ENCODE measurements at regions not wholly inside any gene's neighbourhood (a gene's known extent, or its start where the extent isn't known, plus 50 kb on each side); places are given as distances from the start of the nearest gene placed in this dataset.

DNA sequence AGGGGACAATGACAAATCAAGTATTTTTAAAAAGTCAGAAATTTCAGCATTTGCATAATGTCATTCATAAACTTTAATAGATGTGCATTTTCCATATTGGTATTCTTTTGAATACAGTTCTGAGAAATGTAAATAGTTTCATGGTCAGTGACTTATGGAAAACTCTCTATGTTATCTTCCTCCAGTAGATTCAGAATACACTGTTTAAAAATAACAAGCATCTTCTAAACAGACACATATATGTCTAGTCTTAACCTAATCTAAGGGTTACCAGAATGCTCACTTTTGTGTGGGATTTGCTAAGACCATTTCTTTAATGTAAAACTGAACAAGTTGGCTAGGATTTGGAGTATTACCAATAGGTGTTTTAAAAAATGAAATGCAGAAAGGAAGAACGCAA, 119.8 kb upstream of the SGCG start:
- no peak overlapping the region for H3K4me3 ChIP-seq (ENCODE audit: insufficient read depth, low read depth, low read length)
- H3K36me3 ChIP-seq (ENCODE audit: control insufficient read depth, insufficient read depth, low read length) = no peaks in the 10 kb centered on the region
- TF ChIP-seq SMC3 (IDR thresholded peaks at IDR 0.05; ENCODE audit: low read depth, low read length) = no peak
- TF ChIP-seq, protein P1, sequence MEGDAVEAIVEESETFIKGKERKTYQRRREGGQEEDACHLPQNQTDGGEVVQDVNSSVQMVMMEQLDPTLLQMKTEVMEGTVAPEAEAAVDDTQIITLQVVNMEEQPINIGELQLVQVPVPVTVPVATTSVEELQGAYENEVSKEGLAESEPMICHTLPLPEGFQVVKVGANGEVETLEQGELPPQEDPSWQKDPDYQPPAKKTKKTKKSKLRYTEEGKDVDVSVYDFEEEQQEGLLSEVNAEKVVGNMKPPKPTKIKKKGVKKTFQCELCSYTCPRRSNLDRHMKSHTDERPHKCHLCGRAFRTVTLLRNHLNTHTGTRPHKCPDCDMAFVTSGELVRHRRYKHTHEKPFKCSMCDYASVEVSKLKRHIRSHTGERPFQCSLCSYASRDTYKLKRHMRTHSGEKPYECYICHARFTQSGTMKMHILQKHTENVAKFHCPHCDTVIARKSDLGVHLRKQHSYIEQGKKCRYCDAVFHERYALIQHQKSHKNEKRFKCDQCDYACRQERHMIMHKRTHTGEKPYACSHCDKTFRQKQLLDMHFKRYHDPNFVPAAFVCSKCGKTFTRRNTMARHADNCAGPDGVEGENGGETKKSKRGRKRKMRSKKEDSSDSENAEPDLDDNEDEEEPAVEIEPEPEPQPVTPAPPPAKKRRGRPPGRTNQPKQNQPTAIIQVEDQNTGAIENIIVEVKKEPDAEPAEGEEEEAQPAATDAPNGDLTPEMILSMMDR (conservative IDR thresholded peaks at IDR 0.05; ENCODE audit: low read depth, low read length) = no peak
- no peak for TF ChIP-seq CHD1 (IDR thresholded peaks at IDR 0.05; ENCODE audit: low read depth, low read length)
- no peak for TF ChIP-seq MXI1 (IDR thresholded peaks at IDR 0.05; ENCODE audit: borderline replicate concordance, low read depth, low read length)
- no peak for TF ChIP-seq RCOR1 (IDR thresholded peaks at IDR 0.05; ENCODE audit: insufficient replicate concordance, low read length)
- TF ChIP-seq RAD21 (IDR thresholded peaks at IDR 0.05; ENCODE audit: low read length) = no peak
- H4K5ac ChIP-seq (ENCODE audit: low read depth, low read length) = no peak overlapping the region
- H3K79me1 ChIP-seq (ENCODE audit: low read depth in 1 of 2, low read length in 2 of 2) = no peaks in the 10 kb centered on the region
- no peak overlapping the region for H2BK5ac ChIP-seq (ENCODE audit: low read depth, low read length, poor library complexity, severe bottlenecking)
- no peaks in the 10 kb centered on the region for H3K9me1 ChIP-seq (ENCODE audit: insufficient read depth, low read length)
- H3K56ac ChIP-seq (ENCODE audit: extremely low read depth, insufficient read depth, low read length) = no peak overlapping the region
- ATAC-seq (ENCODE audit: low read depth) (no peak), DNase-seq (no peak)
- no peak overlapping the region for H3K9ac ChIP-seq (ENCODE audit: low read depth, low read length)
- no peak overlapping the region for H2BK120ac ChIP-seq (ENCODE audit: low read depth, low read length)
- H3K9me3 ChIP-seq (ENCODE audit: control insufficient read depth, insufficient read depth, low read length) = no peaks in the 10 kb centered on the region
- dilution Hi-C loops (cut with HindIII; ENCODE audit: low sequenced_read_pairs, unreplicated experiment) = no loop called here
- no peak overlapping the region for H2AFZ ChIP-seq (replicated peaks; ENCODE audit: low read length, poor library complexity)
- 86% methylated on average over 1 of the region's 1 CpG; no CpG with 5 or more reads in 1 of the 2 experiments for WGBS, 2 experiments (ENCODE audit: extremely low coverage in 2 of 2, insufficient read length in 1 of 2)
- no peak overlapping the region for H3K14ac ChIP-seq (replicated peaks; ENCODE audit: low read depth, low read length)
- H3K23ac ChIP-seq (ENCODE audit: low read depth, low read length) = no peak overlapping the region
- H3K4me2 ChIP-seq (ENCODE audit: low read depth, low read length) = no peak overlapping the region
- no peak overlapping the region for H3K4ac ChIP-seq (ENCODE audit: low read depth, low read length)
- H2AK9ac ChIP-seq (replicated peaks; ENCODE audit: low read depth, low read length, poor library complexity) = no peak overlapping the region
- ChIA-PET CTCF (no interaction called here), POLR2A (ENCODE audit: unreplicated experiment) (no interaction called here)
- no peak overlapping the region for H3K27ac ChIP-seq (ENCODE audit: insufficient read depth, low read length)
- H4K8ac ChIP-seq (ENCODE audit: low read depth in 2 of 2, low read length in 2 of 2) = no peak overlapping the region
- no peak overlapping the region for H3K18ac ChIP-seq (ENCODE audit: low read depth, low read length)
- H3K4me1 ChIP-seq (ENCODE audit: control insufficient read depth, insufficient read depth, low read length) = no peaks in the 10 kb centered on the region
- intact Hi-C loops (cut with micrococcal nuclease) = no loop called here
- no TSS peak for BruUV-seq (replicated peaks)
- no peak overlapping the region for H4K91ac ChIP-seq (ENCODE audit: insufficient read depth, low read depth, low read length)
- no peak overlapping the region for H2BK20ac ChIP-seq (ENCODE audit: low read depth, low read length)
- no peaks in the 10 kb centered on the region for H3K27me3 ChIP-seq (ENCODE audit: control insufficient read depth, insufficient read depth, low read length)
- H2AK5ac ChIP-seq (ENCODE audit: low read depth, low read length) = no peak overlapping the region
- H4K20me1 ChIP-seq (ENCODE audit: insufficient read depth, low read length) = no peaks in the 10 kb centered on the region
- in situ Hi-C loops (cut with MboI; ENCODE audit: low sequenced_read_pairs) = no loop called here
- H2BK15ac ChIP-seq (ENCODE audit: low read depth, low read length) = no peak overlapping the region
